B cell (primary cell): ENCODE measurements at regions not wholly inside any gene's neighbourhood (a gene's known extent, or its start where the extent isn't known, plus 50 kb on each side); places are given as distances from the start of the nearest gene placed in this dataset.

Experiments used
- ATAC-seq: fragments of 200-7000 bp; cut with Tn5 transposase; one replicate; pipeline ENCODE4 v1.10.0; 2021; ENCODE audit warnings: low read depth, mild to moderate bottlenecking, moderate number of reproducible peaks, moderate library complexity
- CTCF ChIA-PET: fragments of 350-600 bp; sonication (Branson Sonifier 250); formaldehyde crosslinking; loops from one replicate; lab custom pipeline; 2021; ENCODE audit warnings: antibody characterized with exemption, inconsistent platforms; lab: Charles Lee
- POLR2A ChIA-PET: fragments of 350-600 bp; sonication (Branson Sonifier 250); formaldehyde crosslinking; loops from one replicate; lab custom pipeline; 2021; ENCODE audit warnings: antibody characterized with exemption; lab: Charles Lee
- DNase-seq: peaks from one replicate; pipeline ENCODE4 v3.0.0; 2013
- H2AFZ ChIP-seq: 2 replicates; pipeline ENCODE4 v1.6.1; 2012; ENCODE audit warnings: mild to moderate bottlenecking, low read depth, low read length; ENCODE audit not compliant: insufficient read depth, poor library complexity, severe bottlenecking
- H3K27ac ChIP-seq, 2 donors: 1 replicate in 1 of 2; 2 replicates in 1 of 2; pipeline ENCODE4 v1.5.1; 2012 to 2013; ENCODE audit warnings: low read length in 2 of 2, mild to moderate bottlenecking in 2 of 2, moderate library complexity in 1 of 2
- H3K27me3 ChIP-seq, 4 experiments: fragments of 200-600 bp in 1 of 4; sonication (generic) in 1 of 4; replicated peaks in 1 of 4; 1 replicate in 2 of 4; 2 replicates in 2 of 4; pipeline versions ENCODE4 v1.6.1 to v1.7.0; 2013 to 2016; ENCODE audit warnings: low read length in 3 of 4, mild to moderate bottlenecking in 2 of 4, mixed read lengths in 1 of 4, moderate library complexity in 1 of 4; ENCODE audit not compliant: insufficient read depth in 4 of 4, control insufficient read depth in 3 of 4; ENCODE audit errors: control extremely low read depth in 1 of 4
- H3K36me3 ChIP-seq, 2 experiments: replicated peaks in 1 of 2; 1 replicate in 1 of 2; 2 replicates in 1 of 2; pipeline versions ENCODE4 v1.6.1 to v1.7.1; 2013; ENCODE audit warnings: low read length in 1 of 2; ENCODE audit not compliant: insufficient read depth in 2 of 2, control insufficient read depth in 1 of 2; ENCODE audit errors: control extremely low read depth in 1 of 2, extremely low read depth in 1 of 2
- H3K4me1 ChIP-seq, 2 donors: fragments of 200-600 bp in 1 of 2; sonication (generic) in 1 of 2; 1 replicate in 1 of 2; 2 replicates in 1 of 2; pipeline versions ENCODE4 v1.5.1 to v1.6.1; 2013 to 2017; ENCODE audit warnings: low read length in 2 of 2; ENCODE audit not compliant: control insufficient read depth in 2 of 2, insufficient read depth in 2 of 2
- H3K4me2 ChIP-seq: replicated peaks from 2 replicates; pipeline ENCODE3; 2012; ENCODE audit warnings: mild to moderate bottlenecking, low read depth, low read length; ENCODE audit not compliant: poor library complexity, severe bottlenecking
- H3K4me3 ChIP-seq, 5 experiments: fragments of 200-600 bp in 1 of 5; sonication (generic) in 1 of 5; 1 replicate in 3 of 5; 2 replicates in 2 of 5; pipeline versions ENCODE4 v1.5.1 to v1.7.0; 2011 to 2016; ENCODE audit warnings: low read length in 4 of 5, mild to moderate bottlenecking in 4 of 5, low read depth in 2 of 5, control low read depth in 1 of 5, moderate library complexity in 1 of 5; ENCODE audit not compliant: insufficient read depth in 1 of 5; ENCODE audit errors: control extremely low read depth in 1 of 5, extremely low read depth in 1 of 5
- H3K79me2 ChIP-seq: fragments of 200-600 bp; sonication (generic); one replicate; pipeline ENCODE4 v1.6.0; 2016; ENCODE audit warnings: low read length; ENCODE audit not compliant: control insufficient read depth, insufficient read depth
- H3K9ac ChIP-seq: fragments of 200-600 bp; sonication (generic); 2 replicates; pipeline ENCODE4 v1.6.1; 2017; ENCODE audit warnings: mild to moderate bottlenecking, low read length, moderate library complexity
- H3K9me3 ChIP-seq, 3 donors: one replicate each; pipeline versions ENCODE4 v1.6.1 to v1.7.1; 2013; ENCODE audit warnings: low read length in 2 of 3; ENCODE audit not compliant: control insufficient read depth in 2 of 3, insufficient read depth in 1 of 3; ENCODE audit errors: control extremely low read depth in 1 of 3
- H4K20me1 ChIP-seq: 2 replicates; pipeline ENCODE4 v1.6.0; 2012; ENCODE audit warnings: mild to moderate bottlenecking, low read length; ENCODE audit not compliant: insufficient read depth, control insufficient read depth, poor library complexity, severe bottlenecking
- H3K27ac Mint-ChIP-seq: one replicate; pipeline ENCODE4 v1.8.0; 2021; ENCODE audit warnings: mixed read lengths
- H3K27me3 Mint-ChIP-seq: one replicate; pipeline ENCODE4 v1.8.0; 2021; ENCODE audit warnings: mixed read lengths
- H3K4me1 Mint-ChIP-seq: one replicate; pipeline ENCODE4 v1.8.0; 2021; ENCODE audit warnings: mixed read lengths
- H3K4me3 Mint-ChIP-seq: one replicate; pipeline ENCODE4 v1.8.0; 2021; ENCODE audit warnings: mixed read lengths
- H3K9me3 Mint-ChIP-seq: one replicate; pipeline ENCODE4 v1.8.0; 2022; ENCODE audit warnings: mixed read lengths; ENCODE audit not compliant: insufficient read depth
- CTCF ChIP-seq: fragments of 200-600 bp; IDR thresholded peaks from one replicate; pipeline ENCODE4 v1.8.0; 2022; ENCODE audit warnings: antibody characterized with exemption, mild to moderate bottlenecking
- EZH2 ChIP-seq: IDR thresholded peaks from 2 replicates; pipeline ENCODE4 v1.6.1; 2012; ENCODE audit warnings: borderline replicate concordance, low read depth, mild to moderate bottlenecking, moderate library complexity, low read length; ENCODE audit not compliant: insufficient read depth, poor library complexity, severe bottlenecking
- WGBS: methylation state at CpG from one replicate; pipeline ENCODE4 v1.1.5; 2013; ENCODE audit warnings: missing lambda C conversion rate; ENCODE audit not compliant: insufficient coverage; 5-methylcytosine and 5-hydroxymethylcytosine counted together
- intact Hi-C: fragments of 100-400 bp; cut with micrococcal nuclease; formaldehyde crosslinking; loops from one replicate; pipeline ENCODE4 v1.10.0; 2022

DNA sequence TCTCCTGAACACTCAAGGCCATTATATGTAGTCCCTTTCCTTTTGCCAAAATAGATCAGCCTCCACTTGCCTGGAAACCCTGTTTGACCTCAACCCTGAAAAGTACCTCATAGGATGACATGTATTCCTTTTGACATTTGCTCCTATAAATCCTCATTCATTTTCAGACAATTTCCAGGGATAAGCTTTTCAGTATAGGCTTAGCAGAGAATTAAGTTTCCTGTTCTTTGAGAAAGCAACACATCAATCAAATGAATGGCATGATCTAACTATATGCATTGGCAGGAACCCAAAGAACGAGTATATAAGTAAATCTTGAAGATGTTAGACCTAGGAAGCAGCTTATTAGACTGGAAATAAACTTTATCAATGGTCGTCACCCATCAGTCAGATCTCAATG lies 483.0 kb downstream of the CCDC85A start:
- no peaks in the 10 kb centered on the region for H3K79me2 ChIP-seq
- no peak overlapping the region for H3K9ac ChIP-seq
- Mint-ChIP-seq H3K4me1 (no peaks in the 10 kb centered on the region), H3K4me3 (no peak overlapping the region), H3K27ac (no peak overlapping the region), H3K9me3 (peaks cover 4% of the 10 kb centered on the region), H3K27me3 (no peaks in the 10 kb centered on the region)
- intact Hi-C loops = no loop called here
- CTCF ChIA-PET = no interaction called here
- H3K36me3 ChIP-seq = no peaks in the 10 kb centered on the region
- H3K27ac ChIP-seq = no peak overlapping the region
- ATAC-seq (no peak), DNase-seq (no peak)
- WGBS = 45% methylated on average over 2 of the region's 2 CpGs
- no peak overlapping the region for H3K4me3 ChIP-seq
- H3K4me1 ChIP-seq = no peaks in the 10 kb centered on the region
- H4K20me1 ChIP-seq = no peaks in the 10 kb centered on the region
- POLR2A ChIA-PET = no interaction called here
- no peak for TF ChIP-seq EZH2
- no peak for TF ChIP-seq CTCF
- no peaks in the 10 kb centered on the region for H3K27me3 ChIP-seq
- H3K4me2 ChIP-seq = no peak overlapping the region
- no peaks in the 10 kb centered on the region for H3K9me3 ChIP-seq
- no peak overlapping the region for H2AFZ ChIP-seq

GRCh38 chr2:56671973-56672569 lies 488.3 kb downstream of the CCDC85A start:
- intact Hi-C loops = no loop called here
- no peaks in the 10 kb centered on the region for H4K20me1 ChIP-seq
- no peak overlapping the region for H3K4me3 ChIP-seq
- peaks cover 0 to 14% (median 12%) of the 10 kb centered on the region in 3 donors for H3K9me3 ChIP-seq
- H3K36me3 ChIP-seq = no peaks in the 10 kb centered on the region
- POLR2A ChIA-PET = no interaction called here
- H3K4me1 ChIP-seq = no peaks in the 10 kb centered on the region
- 77% methylated on average over 4 of the region's 5 CpGs for WGBS
- H3K9me3 Mint-ChIP-seq = peaks cover 2% of the 10 kb centered on the region
- no peak overlapping the region for H3K27ac Mint-ChIP-seq
- no peak for TF ChIP-seq EZH2
- TF ChIP-seq CTCF = no peak
- no peak overlapping the region for H3K4me3 Mint-ChIP-seq
- H3K4me2 ChIP-seq = no peak overlapping the region
- no peak overlapping the region for H2AFZ ChIP-seq
- ATAC-seq = no peak
- no peaks in the 10 kb centered on the region for H3K79me2 ChIP-seq
- H3K27ac ChIP-seq = no peak overlapping the region
- H3K4me1 Mint-ChIP-seq = no peaks in the 10 kb centered on the region
- CTCF ChIA-PET = no interaction called here
- H3K27me3 ChIP-seq = no peaks in the 10 kb centered on the region
- H3K27me3 Mint-ChIP-seq = no peaks in the 10 kb centered on the region
- DNase-seq = no peak
- H3K9ac ChIP-seq = no peak overlapping the region
